ENCODE measurements at regions not wholly inside any gene's neighbourhood (a gene's known extent, or its start where the extent isn't known, plus 50 kb on each side); places are given as distances from the start of the nearest gene placed in this dataset.

DNA sequence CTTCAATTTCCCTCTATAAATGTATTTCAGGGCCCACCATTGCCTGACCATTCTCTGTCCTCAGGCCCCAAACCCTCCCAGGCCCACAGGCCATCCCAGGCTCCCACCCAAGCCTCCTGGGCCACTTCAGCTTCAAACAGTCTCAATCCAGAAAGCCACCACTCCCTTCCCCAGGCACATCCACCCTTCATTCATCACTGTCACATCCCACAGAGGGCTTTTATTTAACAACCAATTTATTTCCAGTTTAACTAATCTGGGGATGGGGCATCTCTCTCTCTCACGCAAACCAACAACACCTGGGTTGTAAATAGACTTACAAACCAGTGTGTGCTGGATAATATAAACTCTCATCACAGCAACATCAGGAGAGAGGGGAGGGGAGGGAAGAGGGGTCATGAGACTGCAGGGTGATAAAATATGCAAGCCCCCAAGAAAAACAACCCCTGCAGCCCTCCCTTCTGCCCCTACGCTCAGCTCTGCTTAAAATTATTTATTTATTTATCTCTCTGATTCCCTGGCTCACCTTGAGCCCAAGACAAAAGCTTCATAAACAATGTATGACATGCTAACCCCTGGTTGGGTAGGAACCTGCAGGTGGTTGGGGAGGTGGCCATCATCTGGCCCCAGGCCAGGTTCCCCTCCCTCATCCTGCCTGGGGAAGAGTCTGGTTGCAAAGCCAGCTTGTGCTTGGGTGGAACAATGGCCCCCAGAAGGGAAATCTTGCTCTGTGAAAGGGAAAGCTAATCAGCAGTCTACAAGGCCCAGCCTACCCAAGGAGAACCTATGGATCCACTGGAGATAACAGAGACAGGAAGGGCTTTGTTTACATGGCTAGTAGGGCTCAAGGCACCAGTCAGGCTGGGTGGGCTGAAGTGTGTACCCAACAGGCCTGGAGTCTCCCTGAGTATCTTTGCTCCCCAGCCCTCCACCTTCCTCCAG, 359.2 kb downstream of the BUD13 start:
- DNase-seq (ENCODE audit: low read depth) = no peak

DNA sequence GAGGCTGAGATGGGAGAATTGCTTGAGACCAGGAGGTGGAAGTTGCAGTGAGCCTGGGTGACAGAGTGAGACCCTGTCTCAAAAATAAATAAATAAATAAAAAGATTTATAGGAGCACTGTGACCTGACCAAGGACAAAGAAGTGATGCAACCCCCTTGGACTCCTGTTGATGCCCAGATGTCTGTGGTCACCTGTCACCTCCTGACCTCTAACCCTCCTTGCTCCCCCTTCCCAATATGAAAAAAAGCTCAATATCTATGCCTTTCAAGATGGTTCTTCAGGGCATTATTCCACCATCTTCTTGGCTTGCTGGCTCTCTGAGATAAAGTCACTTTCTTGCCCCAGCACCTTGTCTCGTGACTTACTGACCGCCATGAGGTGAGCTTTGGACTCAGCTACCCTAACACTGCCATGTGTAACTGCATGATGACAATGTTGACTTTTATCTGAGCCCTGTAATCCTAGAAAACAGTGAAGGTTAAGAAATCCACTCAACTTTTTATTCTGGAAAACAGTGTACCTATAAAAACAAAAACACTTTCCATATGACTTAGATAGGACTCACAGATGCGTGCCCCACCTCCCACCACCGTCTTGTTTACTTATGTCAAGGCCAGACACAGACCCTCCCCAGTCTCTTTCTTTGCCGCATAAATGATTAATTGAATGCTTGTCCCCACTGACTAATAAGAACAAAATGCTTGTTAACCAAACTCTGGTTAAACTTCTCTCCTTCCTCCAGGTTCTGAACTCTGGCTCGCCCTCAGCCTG, 360.5 kb downstream of the BUD13 start:
- DNase-seq (ENCODE audit: low read depth) = no peak

DNA sequence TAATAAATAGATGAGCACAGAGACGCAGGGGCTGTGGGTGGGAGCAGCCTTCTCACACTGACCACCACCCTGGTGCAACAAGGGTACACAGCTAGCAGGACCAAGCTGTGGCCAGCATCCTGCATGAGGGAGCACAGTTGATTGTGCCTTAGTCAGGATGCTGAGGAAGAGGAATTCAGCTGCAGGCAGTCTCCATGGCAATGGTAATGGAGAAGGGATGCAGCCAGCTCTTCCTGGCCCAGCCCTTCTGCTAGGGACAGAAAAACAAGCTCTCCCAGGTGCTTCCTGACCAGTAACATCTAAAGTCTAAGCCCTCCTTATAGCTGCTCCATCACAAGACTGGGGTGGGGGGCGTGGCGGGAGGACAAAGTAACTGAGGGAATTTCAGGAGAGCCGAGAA, 363.5 kb downstream of the BUD13 start:
- DNase-seq (ENCODE audit: low read depth) = no peak

DNA sequence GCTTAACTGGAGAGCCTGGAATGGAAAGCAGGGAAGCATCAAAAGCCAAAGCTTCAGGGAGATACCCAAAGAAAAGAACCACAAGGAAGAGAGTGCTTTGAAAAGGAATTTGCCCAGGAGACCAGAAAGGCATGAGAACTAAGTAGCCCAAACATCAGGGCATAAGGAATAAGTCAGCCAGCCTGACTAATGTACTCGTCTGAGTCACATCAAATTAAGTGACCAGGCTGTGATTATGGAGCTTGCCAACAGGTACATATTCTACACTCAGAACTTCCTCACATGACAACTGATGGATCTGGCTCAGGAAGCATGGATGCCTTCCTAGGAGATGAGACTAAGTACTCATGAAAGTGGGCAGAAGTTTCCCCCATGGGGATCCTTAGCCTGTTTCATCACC, 366.7 kb downstream of the BUD13 start:
- DNase-seq (ENCODE audit: low read depth) = no peak

DNA sequence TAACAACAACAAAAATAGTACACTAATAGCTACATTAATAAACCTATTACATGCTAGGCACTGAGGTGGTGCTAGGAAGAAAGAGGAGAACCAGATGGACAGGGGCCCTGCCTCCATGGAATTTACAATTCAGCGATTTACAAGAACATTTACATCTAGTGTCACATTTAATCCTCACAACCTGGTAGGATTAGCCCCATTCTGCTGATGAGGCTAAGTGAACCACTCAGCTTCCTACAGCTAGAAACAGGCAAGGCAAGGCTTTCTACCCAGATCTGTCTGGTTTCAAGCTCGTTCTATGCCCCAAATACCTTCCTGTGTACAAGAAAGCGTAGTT, 368.4 kb downstream of the BUD13 start:
- no peak for DNase-seq (ENCODE audit: low read depth)

DNA sequence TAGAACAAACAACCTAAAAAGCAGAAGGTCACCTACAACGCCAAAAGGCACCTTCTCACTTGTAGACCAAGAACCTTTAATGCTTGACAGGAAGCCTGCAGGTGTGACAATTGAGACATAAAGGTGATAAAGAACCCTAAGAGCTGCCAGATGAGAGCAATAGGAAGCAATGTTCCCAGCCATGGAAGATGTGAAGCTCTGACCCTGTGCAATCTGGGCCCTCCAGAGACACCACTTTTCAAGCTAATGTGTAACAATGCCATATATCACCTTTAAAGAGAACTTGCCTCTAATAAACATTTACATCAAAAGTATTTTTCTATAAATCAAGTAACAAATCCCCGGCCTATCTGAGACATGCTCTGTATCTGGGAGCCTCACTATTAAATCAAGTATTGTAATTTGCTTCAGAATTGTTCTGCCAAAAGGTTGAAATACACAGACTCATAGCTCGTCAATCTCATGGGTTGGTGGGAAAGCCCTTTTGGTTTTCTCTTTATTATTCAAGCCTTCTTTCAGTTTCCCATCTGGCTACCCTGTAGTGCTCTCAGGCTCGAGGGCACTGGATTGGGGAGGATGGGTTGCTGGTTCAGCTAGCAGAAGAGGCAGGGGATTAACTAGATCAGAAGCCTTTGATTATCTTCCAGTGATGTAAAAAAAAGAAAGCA, 368.9 kb downstream of the BUD13 start:
- no peak for DNase-seq (ENCODE audit: low read depth)

DNA sequence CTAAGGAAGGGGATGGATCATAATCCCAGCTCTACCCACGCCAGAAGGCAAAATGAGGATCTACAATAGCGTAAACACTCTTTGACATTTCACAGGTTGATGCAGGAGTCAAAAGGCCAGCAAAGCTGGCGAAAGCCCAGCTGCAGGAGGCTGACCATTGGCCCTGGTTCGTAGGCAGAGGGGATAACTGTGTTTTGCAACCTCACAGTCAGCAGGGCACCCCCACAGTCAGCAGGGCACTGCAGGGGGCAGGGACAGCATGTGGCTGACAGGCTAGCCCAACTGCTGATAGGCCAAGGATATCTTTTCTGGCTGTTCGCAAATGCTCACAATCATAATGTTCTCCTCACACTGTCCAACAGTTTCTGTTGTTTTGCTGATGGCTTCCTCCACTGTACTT, 372.7 kb downstream of the BUD13 start:
- no peak for DNase-seq (ENCODE audit: low read depth)

DNA sequence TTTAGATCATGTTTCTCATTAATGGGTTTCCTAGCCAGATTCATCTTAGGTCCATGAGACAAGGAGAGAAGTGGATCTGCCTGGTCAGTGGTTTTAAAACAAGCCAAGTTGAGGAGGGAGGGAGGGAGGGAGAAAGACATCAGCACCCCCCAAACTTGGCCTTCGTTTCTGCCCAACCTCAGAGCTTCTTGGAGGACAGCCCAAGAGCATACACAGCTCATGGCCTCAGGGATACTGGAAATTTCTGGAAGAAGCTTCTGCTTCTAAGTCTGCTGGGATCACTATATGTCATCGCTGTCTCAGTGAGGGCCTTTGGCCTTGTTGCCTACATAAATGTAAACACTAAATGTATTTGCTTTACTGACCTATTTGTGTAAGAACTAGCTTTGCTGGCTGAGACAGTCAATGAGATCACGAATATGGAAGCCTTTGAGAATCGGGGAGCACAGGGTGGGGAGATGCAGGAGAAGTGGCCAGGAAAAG, 375.1 kb downstream of the BUD13 start:
- no peak for DNase-seq (ENCODE audit: low read depth)

DNA sequence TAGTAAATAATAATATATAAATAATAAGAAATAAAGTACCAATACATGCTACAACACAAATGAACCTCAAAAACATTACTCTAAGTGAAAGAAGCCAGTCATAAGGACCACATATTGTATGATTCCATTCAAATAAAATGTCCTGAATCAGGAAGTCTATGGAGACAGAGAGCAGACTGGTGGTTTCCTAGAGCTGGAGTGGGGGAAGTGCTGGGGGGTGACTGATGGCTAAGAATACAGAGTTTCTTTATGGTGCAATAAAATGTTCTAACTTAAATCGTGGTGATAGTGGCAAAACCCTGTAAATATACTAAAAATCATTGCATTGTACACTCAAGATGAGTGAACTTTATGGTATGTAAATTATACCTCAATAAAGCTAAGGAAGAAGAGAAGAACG, 376.5 kb downstream of the BUD13 start:
- no peak for DNase-seq (ENCODE audit: low read depth)

DNA sequence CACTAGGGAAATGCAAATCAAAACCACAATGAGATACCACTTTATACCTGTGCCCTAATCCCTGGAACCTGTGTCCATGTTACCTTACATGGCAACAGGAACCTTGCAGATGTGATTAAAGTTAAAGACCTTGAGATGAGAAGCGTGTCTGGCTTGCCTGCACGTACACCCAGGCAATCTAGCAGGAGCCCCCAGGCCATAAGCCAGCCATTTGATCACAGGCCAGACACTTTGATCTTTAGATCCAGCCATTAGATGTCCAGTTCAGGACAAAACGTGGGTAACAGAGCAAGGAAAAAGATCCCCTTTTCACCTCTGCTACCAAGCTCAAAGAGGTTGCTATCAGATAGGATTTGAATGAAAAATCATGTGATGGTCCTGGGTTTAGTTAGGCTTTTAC, 378.8 kb downstream of the BUD13 start:
- no peak for DNase-seq (ENCODE audit: low read depth)

DNA sequence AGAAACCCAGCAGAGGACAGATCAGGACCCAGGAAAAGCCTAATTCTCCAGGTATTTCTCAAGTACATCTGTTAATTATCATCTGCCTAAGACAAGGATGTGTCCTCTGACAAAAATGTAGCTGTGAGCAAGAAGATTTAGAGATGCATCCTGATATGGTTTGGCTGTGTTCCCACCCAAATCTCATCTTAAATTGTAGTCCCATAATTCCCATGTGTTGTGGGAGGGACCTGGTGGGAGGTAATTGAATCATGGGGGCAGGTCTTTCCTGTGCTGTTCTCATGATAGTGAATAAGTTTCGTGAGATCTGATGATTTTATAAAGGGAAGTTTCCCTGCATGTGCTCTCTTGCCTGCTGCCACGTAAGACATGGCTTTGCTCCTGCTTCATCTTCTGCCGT, 381.8 kb downstream of the BUD13 start:
- no peak for DNase-seq (ENCODE audit: low read depth)

DNA sequence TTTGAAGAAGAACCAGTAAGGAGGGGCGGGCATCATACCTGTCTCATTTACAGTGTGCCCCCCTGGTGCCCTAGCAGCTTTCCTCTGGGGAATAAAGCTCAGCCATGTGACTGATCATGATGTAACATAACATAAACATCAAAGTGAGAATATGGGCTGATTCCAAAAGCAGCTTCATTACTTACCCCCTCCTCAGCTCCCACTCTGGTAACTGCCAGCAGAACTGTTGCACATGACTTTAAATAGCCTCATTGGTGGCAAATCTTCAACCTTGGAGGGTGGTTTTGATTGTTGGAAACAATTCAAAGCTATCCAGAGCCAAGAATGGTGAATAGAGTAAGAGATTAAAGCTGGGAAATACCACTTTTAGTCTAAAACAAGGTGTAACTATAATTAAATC, 384.6 kb downstream of the BUD13 start:
- no peak for DNase-seq (ENCODE audit: low read depth)

DNA sequence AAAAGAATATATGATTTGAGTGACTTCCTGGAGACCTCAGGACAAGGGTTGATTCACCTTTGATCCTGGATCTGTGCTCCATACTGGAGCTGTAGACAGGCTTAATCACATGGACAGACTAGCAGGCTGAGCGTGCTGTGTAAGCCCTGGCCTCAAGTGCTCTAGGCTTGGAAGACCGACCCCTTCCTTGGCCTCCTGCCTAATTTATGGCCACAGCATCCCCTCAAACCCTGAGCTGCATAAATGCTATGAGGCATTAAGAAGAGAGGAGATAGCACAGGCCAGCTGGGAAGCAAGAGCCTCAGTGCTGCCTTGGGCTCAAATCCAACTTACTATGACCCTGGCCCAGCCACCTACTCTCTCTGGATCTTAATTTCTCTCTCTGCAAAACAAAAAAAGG, 385.1 kb downstream of the BUD13 start:
- DNase-seq (ENCODE audit: low read depth) = no peak

DNA sequence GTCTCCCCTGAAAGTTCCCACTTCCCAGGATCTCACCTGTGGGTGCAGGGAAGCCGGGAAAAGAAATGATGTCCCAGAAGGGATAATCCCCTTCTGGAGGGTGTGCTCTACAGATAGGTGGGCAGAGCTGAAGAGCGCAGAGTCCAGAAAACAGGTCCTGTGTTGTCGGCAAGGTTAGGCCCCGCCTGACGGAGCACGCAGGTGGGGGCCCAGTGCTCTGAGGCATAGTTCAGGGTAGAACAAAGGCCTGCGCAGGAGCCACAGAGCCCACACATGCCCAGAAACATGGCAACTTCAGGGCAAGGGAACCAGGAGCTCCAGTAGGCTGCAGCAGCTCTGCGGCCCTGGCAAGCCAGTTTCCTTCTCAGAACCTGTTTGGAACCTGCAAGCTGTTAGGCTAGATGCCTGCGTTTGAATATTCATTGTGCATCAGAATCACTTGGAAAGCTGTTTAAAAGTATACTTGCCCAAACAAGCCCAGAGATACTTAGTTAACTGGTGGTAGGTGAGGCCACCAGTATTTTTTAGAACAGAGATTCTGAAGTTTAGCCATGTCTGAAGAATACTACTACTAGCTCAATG, 386.6 kb downstream of the BUD13 start:
- no peak for DNase-seq (ENCODE audit: low read depth)

DNA sequence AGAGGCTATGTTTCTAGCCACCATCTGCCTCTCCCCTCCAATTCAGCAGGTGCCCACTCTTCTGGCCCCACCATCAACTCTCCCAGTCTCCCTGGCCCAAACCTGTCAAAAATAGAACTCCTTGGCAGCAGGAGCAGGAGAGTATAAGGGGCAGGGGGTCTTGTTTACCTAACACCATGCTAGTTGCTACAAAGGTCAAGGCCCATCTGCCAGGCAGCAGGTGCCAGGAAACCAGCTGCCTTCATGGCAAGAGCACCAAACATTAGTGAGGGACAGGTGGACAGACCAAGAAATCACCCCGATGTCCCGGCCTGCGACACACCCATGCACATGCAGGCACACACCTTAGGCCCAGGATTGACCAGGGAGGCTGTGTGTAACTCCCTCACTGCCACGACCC, 387.9 kb downstream of the BUD13 start:
- DNase-seq (ENCODE audit: low read depth) = no peak

DNA sequence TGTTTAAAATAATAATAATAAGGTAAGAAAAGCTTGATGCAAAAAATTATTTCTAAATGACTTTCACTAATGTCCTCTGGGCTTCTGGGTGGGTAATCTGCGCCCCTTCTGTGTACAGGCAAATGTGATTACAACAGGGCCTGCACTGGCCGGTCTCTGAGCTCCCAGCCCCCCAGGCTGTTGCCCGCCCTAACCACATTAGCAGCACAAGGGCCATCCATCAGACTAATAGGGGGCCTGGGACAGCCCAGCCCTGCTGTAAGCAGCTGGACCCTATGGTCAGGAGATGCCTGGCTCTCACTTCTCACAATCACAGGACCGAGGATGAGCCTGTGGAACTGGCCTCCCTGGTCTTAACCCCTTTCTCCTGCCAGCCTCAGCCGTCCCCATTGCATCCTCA, 388.4 kb downstream of the BUD13 start:
- DNase-seq (ENCODE audit: low read depth) = no peak

DNA sequence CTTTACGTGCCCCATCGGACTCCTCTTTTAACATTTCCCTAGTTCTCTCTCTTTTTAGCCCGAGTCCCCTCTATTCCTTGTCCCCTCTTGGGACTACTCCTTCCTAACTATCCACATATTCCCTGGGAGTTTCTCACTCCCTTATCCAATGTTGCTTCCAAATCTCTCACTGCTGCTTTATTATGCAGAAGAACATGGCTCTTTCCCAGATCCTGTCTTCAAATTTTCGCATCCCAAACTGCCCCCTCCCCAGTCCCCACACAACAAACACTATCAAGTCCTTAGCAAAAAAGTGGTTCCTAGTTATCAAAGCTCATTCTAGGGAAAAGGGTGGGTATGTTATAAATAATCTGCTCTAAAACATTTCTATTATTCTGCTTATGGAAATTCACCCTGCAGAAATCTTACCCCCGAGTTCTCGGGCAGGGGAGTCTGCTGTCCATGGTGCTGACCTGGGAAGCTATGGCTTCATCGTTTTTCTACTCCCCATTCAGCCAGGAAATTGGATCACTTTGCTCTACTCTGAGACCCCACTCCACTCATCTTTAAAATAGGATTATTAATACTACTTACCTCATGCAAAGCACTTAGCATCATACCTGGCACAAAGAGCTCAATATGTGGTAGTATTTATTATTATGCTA, 393.5 kb downstream of the BUD13 start:
- no peak for DNase-seq (ENCODE audit: low read depth)

DNA sequence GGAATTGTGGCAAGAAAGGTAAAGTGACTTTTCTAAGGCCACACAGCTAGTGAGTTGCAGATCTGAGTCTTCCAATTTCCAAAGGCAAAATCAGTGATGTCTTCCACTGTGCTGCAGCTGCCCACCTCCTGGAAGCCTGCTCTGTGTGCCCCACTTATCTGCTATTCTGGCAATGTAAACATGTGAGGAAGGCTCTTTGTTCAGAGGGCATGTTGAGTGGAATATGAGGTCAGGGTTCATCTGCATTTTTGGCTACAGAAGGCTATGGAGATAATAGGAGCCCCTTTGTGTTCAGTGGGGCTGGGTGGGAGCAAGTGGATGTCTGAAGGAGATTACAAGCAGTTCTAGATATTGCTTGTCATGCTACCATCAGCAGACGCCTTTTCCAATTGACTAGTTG, 396.2 kb downstream of the BUD13 start:
- no peak for DNase-seq (ENCODE audit: low read depth)

DNA sequence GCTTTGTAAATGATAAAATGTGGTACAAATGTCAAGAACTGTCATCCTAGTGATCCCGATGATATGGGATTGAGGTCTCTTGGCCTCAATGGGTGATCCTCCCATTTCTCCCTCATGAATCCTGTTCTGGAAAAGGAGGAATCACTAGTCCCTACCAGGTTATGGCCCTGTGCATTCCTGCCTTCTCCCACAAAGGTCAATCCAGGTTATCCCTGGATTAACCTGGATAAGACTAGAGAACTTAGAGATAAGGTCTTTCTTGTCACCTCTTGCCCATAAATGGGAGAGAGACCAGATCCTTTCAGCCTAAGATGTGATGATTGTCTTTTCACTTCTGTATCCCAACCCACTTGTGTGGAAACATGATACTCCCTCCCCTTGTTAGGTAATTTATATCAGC, 396.7 kb downstream of the BUD13 start:
- no peak for DNase-seq (ENCODE audit: low read depth)

DNA sequence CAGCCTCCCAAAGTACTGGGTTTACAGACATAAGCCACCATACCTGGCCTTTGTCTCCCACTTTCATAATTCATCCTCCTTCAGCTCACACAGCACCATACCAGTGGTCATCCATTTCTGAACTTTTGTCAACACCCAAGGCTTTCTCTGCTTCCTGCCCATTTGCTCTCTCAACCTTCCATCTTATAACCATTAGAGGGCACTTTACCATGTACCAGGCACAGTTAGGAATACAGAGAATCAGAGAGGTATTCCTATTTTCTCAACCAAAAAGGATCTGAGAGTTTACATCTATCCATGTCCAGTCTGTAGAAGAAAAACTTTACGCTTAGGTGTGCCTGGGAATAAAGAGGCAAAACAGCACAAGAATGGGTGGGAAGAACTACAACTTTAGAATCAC, 397.6 kb downstream of the BUD13 start:
- DNase-seq (ENCODE audit: low read depth) = no peak

DNA sequence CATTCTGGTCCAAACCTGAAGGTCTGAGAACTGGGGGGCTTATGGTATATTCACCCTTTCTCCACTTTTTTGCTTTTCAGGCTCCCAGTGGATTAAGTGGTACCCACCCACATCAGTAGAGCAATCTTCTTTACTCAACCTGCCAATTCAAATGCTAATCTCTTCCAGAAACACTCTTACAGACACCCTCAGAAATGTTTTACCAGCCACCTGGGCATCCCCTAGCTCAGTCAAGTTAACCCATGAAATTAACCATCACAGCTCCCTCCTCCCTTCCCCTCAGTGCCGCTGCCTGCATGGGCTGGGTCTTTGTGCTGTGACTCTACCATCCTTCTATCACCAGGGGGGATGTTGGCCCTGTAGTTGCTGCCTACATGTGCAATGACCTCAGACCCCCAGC, 398.7 kb downstream of the BUD13 start:
- DNase-seq (ENCODE audit: low read depth) = no peak

Data from T-helper 22 cell (primary cell).